K562 (cell line): ENCODE measurements at regions not wholly inside any gene's neighbourhood (a gene's known extent, or its start where the extent isn't known, plus 50 kb on each side); places are given as distances from the start of the nearest gene placed in this dataset.
A peak's percentile ranks its signal among the peaks of the same experiment; 100 is the strongest.

Source experiments
- ARID2 ChIP-seq: fragments of 450-650 bp; IDR thresholded peaks from 2 replicates; pipeline ENCODE4 v1.6.1; 2017; ENCODE audit warnings: antibody characterized with exemption, mild to moderate bottlenecking
- CBX2 ChIP-seq: fragments of 200-600 bp; sonication (generic); IDR thresholded peaks from one replicate; pipeline ENCODE4 v1.6.1; 2012; ENCODE audit warnings: mild to moderate bottlenecking, low read length, inconsistent platforms; ENCODE audit not compliant: insufficient read depth, poor library complexity, severe bottlenecking
- DIDO1 ChIP-seq: fragments of 450-650 bp; IDR thresholded peaks from 2 replicates; pipeline ENCODE4 v1.6.1; 2016; ENCODE audit warnings: low read depth, missing biosample characterization, missing genetic modification characterization
- E2F1 ChIP-seq: sonication (generic); formaldehyde crosslinking; IDR thresholded peaks from 2 replicates; pipeline ENCODE4 v1.8.1; 2023; ENCODE audit warnings: mild to moderate bottlenecking, missing genetic modification reagents, moderate library complexity
- ELK3 ChIP-seq: fragments of 450-650 bp; formaldehyde crosslinking; IDR thresholded peaks from 2 replicates; pipeline ENCODE4 v1.4.0; 2020; ENCODE audit warnings: mild to moderate bottlenecking
- ETV1 ChIP-seq: fragments of 450-650 bp; conservative IDR thresholded peaks from 2 replicates; pipeline ENCODE4 v1.6.1; 2016; ENCODE audit warnings: missing genetic modification characterization, control low read depth, low read depth, missing compliant biosample characterization
- NFIX ChIP-seq: fragments of 250-450 bp; sonication (Bioruptor Pico); IDR thresholded peaks from 2 replicates; pipeline ENCODE4 v1.4.0; 2020; ENCODE audit warnings: low read depth, mild to moderate bottlenecking, moderate library complexity
- NR2C2 ChIP-seq, 2 experiments: fragments of 200-800 bp in 1 of 2; sonication (Bioruptor generic) in 1 of 2; sonication (generic) in 1 of 2; formaldehyde crosslinking in 1 of 2; IDR thresholded peaks; 2 replicates each; pipeline versions ENCODE4 v1.6.1 to v1.8.0; 2016 to 2022; ENCODE audit warnings: mild to moderate bottlenecking in 1 of 2, missing compliant biosample characterization in 1 of 2, missing genetic modification characterization in 1 of 2, missing genetic modification reagents in 1 of 2
- PREB ChIP-seq: sonication (generic); formaldehyde crosslinking; IDR thresholded peaks from 2 replicates; pipeline ENCODE4 v1.8.1; 2023; ENCODE audit warnings: mild to moderate bottlenecking, missing genetic modification reagents
- RBBP5 ChIP-seq: fragments of 200-600 bp; sonication (generic); IDR thresholded peaks from 2 replicates; pipeline ENCODE4 v1.6.1; 2012; ENCODE audit warnings: borderline replicate concordance, mild to moderate bottlenecking, low read length, control low read depth, inconsistent platforms; ENCODE audit not compliant: insufficient read depth, poor library complexity, severe bottlenecking
- TEAD4 ChIP-seq, 2 experiments: sonication (generic) in 1 of 2; formaldehyde crosslinking in 1 of 2; IDR thresholded peaks; 2 replicates each; pipeline versions ENCODE4 v1.6.1 to v1.8.0; 2012 to 2022; ENCODE audit warnings: borderline replicate concordance in 1 of 2, inconsistent platforms in 1 of 2, low read length in 1 of 2, mild to moderate bottlenecking in 1 of 2, missing genetic modification reagents in 1 of 2
- XRCC3 ChIP-seq: fragments of 450-650 bp; IDR thresholded peaks from 2 replicates; pipeline ENCODE4 v1.6.1; 2017; ENCODE audit warnings: mild to moderate bottlenecking, moderate library complexity
- ZBTB8A ChIP-seq: fragments of 450-650 bp; IDR thresholded peaks from 2 replicates; pipeline ENCODE4 v1.6.1; 2018; ENCODE audit warnings: mild to moderate bottlenecking, moderate library complexity; ENCODE audit not compliant: partially characterized antibody
- ZC3H8 ChIP-seq: fragments of 450-650 bp; IDR thresholded peaks from 2 replicates; pipeline ENCODE4 v1.6.1; 2017
- ZEB2 ChIP-seq: fragments of 450-650 bp; IDR thresholded peaks from 2 replicates; pipeline ENCODE4 v1.6.1; 2016
- ZNF274 ChIP-seq: IDR thresholded peaks from 2 replicates; pipeline ENCODE4 v1.6.1; 2011; ENCODE audit warnings: low read depth, mild to moderate bottlenecking, low read length, moderate library complexity, borderline replicate concordance
- ZNF398 ChIP-seq: fragments of 250-450 bp; sonication (Bioruptor Pico); IDR thresholded peaks from 2 replicates; pipeline ENCODE4 v1.8.0; 2021; ENCODE audit warnings: moderate library complexity, mild to moderate bottlenecking, inconsistent platforms
- ZNF449 ChIP-seq: fragments of 250-450 bp; sonication (Bioruptor Pico); IDR thresholded peaks from 2 replicates; pipeline ENCODE4 v1.8.0; 2022; ENCODE audit warnings: moderate library complexity, mild to moderate bottlenecking, inconsistent platforms
- ZNF507 ChIP-seq: conservative IDR thresholded peaks from 2 replicates; pipeline ENCODE4 v1.6.1; 2017; ENCODE audit warnings: missing genetic modification characterization, missing compliant biosample characterization
- ZNF75A ChIP-seq: fragments of 450-650 bp; formaldehyde crosslinking; IDR thresholded peaks from 2 replicates; pipeline ENCODE4 v1.4.0; 2020; ENCODE audit warnings: mild to moderate bottlenecking

GRCh38 chr7:135801045-135801693, 52.6 kb upstream of the FAM180A start (continued):
- TF ChIP-seq CBX2 (no peak), PREB (no peak), NFIX (no peak), ETV1 (no peak), TEAD4 (IDR thresholded peaks at IDR 0.05; ENCODE audit: low read length) (peak; percentile 49; the same call in 1 of the 2 replicates), TEAD4 (CRISPR knock-in tag; IDR thresholded peaks at IDR 0.05; ENCODE audit: borderline replicate concordance) (no peak), XRCC3 (no peak), ZNF75A (CRISPR knock-in tag) (no peak), ZNF449 (CRISPR knock-in tag) (no peak), ZNF507 (tag) (no peak), ZC3H8 (no peak), ZBTB8A (no peak), DIDO1 (no peak), RBBP5 (no peak), ZNF274 (no peak), ARID2 (peak; percentile 99), E2F1 (CRISPR knock-in tag) (0 out of 2 replicates have a peak, but pooled peaks have one; percentile 25), NR2C2 (CRISPR knock-in tag; IDR thresholded peaks at IDR 0.05) (no peak), NR2C2 (tag; IDR thresholded peaks at IDR 0.05) (peak; percentile 87), ZNF398 (no peak), ZEB2 (no peak), ELK3 (no peak)
